GM12878 (cell line): ENCODE measurements at regions not wholly inside any gene's neighbourhood (a gene's known extent, or its start where the extent isn't known, plus 50 kb on each side); places are given as distances from the start of the nearest gene placed in this dataset.

Source experiments
- ATAC-seq: fragments of 200-7000 bp; cut with Tn5 transposase; 3 replicates; pipeline ENCODE4 v1.9.1; 2020; ENCODE audit warnings: mild to moderate bottlenecking, moderate library complexity
- BruUV-seq: library from RNA; stranded (reverse); fragments of 400-500 nt; replicated peaks from 2 replicates; lab custom pipeline; 2021; lab: Mats Ljungman, UMichigan
- CTCF ChIA-PET: fragments of 300-600 bp; sonication (Branson Sonifier 250); formaldehyde crosslinking; extraction: SDS; loops from one replicate; lab custom pipeline; 2021; ENCODE audit warnings: inconsistent platforms; lab: Yijun Ruan, JAX
- POLR2A ChIA-PET: fragments of 350-600 bp; formaldehyde crosslinking; extraction: SDS; loops from one replicate; lab custom pipeline; 2021; ENCODE audit warnings: inconsistent platforms; lab: Charles Lee
- RAD21 ChIA-PET: fragments of 300-600 bp; sonication (Branson Sonifier 250); formaldehyde crosslinking; loops from one replicate; lab custom pipeline; 2023; ENCODE audit warnings: antibody characterized with exemption; ENCODE audit not compliant: unreplicated experiment; lab: Charles Lee
- SMC1A ChIA-PET: fragments of 300-600 bp; sonication (Branson Sonifier 250); formaldehyde crosslinking; loops from one replicate; lab custom pipeline; 2023; ENCODE audit not compliant: unreplicated experiment, uncharacterized antibody; lab: Charles Lee
- DNase-seq: peaks from one replicate; pipeline ENCODE4 v3.0.0-alpha.2; 2011; ENCODE audit warnings: low read depth, low spot score
- FAIRE-seq: peaks from 3 replicates; lab custom pipeline; 2011; peaks lifted over from hg19 to GRCh38; lab: Jason Lieb, UNC
- H2AFZ ChIP-seq: 2 replicates; pipeline ENCODE4 v1.6.0; 2011; ENCODE audit warnings: low read depth, low read length, control low read depth; ENCODE audit not compliant: control insufficient read depth
- H3K27ac ChIP-seq: 2 replicates; pipeline ENCODE4 v1.5.1; 2011; ENCODE audit warnings: control low read depth; ENCODE audit not compliant: control insufficient read depth, insufficient read depth
- H3K27me3 ChIP-seq, 2 experiments: replicated peaks in 1 of 2; 2 replicates each; pipeline versions ENCODE4 v1.6.0 to v1.6.1; 2011; ENCODE audit warnings: low read length in 1 of 2; ENCODE audit not compliant: control insufficient read depth in 2 of 2, insufficient read depth in 2 of 2
- H3K36me3 ChIP-seq, 2 experiments: 2 replicates each; pipeline ENCODE4 v1.5.1; 2011; ENCODE audit warnings: low read length in 1 of 2; ENCODE audit not compliant: control insufficient read depth in 2 of 2, insufficient read depth in 2 of 2
- H3K4me1 ChIP-seq: 2 replicates; pipeline ENCODE4 v1.6.1; 2011; ENCODE audit warnings: mild to moderate bottlenecking, low read length, moderate library complexity, mixed read lengths; ENCODE audit not compliant: control insufficient read depth, insufficient read depth
- H3K4me2 ChIP-seq: 2 replicates; pipeline ENCODE4 v1.6.0; 2011; ENCODE audit warnings: control low read depth; ENCODE audit not compliant: control insufficient read depth, insufficient read depth
- H3K4me3 ChIP-seq: fragments of 200-600 bp; sonication (generic); 2 replicates; pipeline ENCODE4 v1.5.1; 2016
- H3K79me2 ChIP-seq: 2 replicates; pipeline ENCODE4 v1.6.0; 2011; ENCODE audit warnings: low read length; ENCODE audit not compliant: control insufficient read depth, insufficient read depth
- H3K9ac ChIP-seq: 2 replicates; pipeline ENCODE4 v1.8.0; 2011; ENCODE audit warnings: low read length, control low read depth, mixed read lengths; ENCODE audit not compliant: control insufficient read depth, insufficient read depth
- H3K9me3 ChIP-seq: replicated peaks from 3 replicates; pipeline ENCODE4 v1.5.1; 2011; ENCODE audit warnings: mild to moderate bottlenecking, low read length; ENCODE audit not compliant: control insufficient read depth, insufficient read depth
- H4K20me1 ChIP-seq: 2 replicates; pipeline ENCODE4 v1.6.0; 2011; ENCODE audit not compliant: control insufficient read depth, insufficient read depth
- ASH2L ChIP-seq: fragments of 300-600, 200-600 bp; sonication (generic); IDR thresholded peaks from 2 replicates; pipeline ENCODE4 v1.6.1; 2017; ENCODE audit warnings: low read depth, mild to moderate bottlenecking, borderline replicate concordance
- CUX1 ChIP-seq: IDR thresholded peaks from 2 replicates; pipeline ENCODE4 v1.6.1; 2012; ENCODE audit warnings: improper control_type of control experiment, low read depth, low read length; ENCODE audit not compliant: insufficient replicate concordance
- EED ChIP-seq: sonication (generic); IDR thresholded peaks from 2 replicates; pipeline ENCODE4 v1.6.1; 2016; ENCODE audit warnings: antibody characterized with exemption, low read depth
- ETV6 ChIP-seq, 2 experiments: fragments of 450-650 bp in 1 of 2; IDR thresholded peaks in 1 of 2; conservative IDR thresholded peaks in 1 of 2; 2 replicates each; pipeline ENCODE4 v1.6.1; 2014; ENCODE audit warnings: antibody characterized with exemption in 1 of 2, borderline replicate concordance in 1 of 2, low read depth in 1 of 2, mild to moderate bottlenecking in 1 of 2, moderate library complexity in 1 of 2
- HSF1 ChIP-seq: fragments of 150-350 bp; IDR thresholded peaks from 2 replicates; pipeline ENCODE4 v1.6.1; 2014; ENCODE audit warnings: mild to moderate bottlenecking, low read depth, low read length
- MTA3 ChIP-seq: IDR thresholded peaks from 2 replicates; pipeline ENCODE4 v1.6.1; 2012; ENCODE audit warnings: low read length, inconsistent platforms, borderline replicate concordance
- NFXL1 ChIP-seq: fragments of 450-650 bp; IDR thresholded peaks from 2 replicates; pipeline ENCODE4 v1.6.1; 2017; ENCODE audit warnings: antibody characterized with exemption, mild to moderate bottlenecking, borderline replicate concordance
- NR2C1 ChIP-seq: fragments of 450-650 bp; IDR thresholded peaks from 2 replicates; pipeline ENCODE4 v1.6.1; 2017; ENCODE audit warnings: antibody characterized with exemption, mild to moderate bottlenecking, moderate library complexity
- PKNOX1 ChIP-seq: fragments of 450-650 bp; IDR thresholded peaks from 2 replicates; pipeline ENCODE4 v1.6.1; 2016; ENCODE audit warnings: mild to moderate bottlenecking
- RELA ChIP-seq: fragments of 450-650 bp; IDR thresholded peaks from 2 replicates; pipeline ENCODE4 v1.8.0; 2014; ENCODE audit warnings: borderline replicate concordance; ENCODE audit not compliant: partially characterized antibody
- RFX5 ChIP-seq: IDR thresholded peaks from 2 replicates; pipeline ENCODE4 v1.6.1; 2011; ENCODE audit warnings: low read depth, low read length, improper control_type of control experiment
- STAT3 ChIP-seq: IDR thresholded peaks from 2 replicates; pipeline ENCODE4 v1.6.1; 2011; ENCODE audit warnings: low read depth, low read length, improper control_type of control experiment
- TBL1XR1 ChIP-seq: IDR thresholded peaks from 2 replicates; pipeline ENCODE4 v1.6.1; 2012; ENCODE audit warnings: low read depth, low read length, improper control_type of control experiment
- ZBED1 ChIP-seq: IDR thresholded peaks from 2 replicates; pipeline ENCODE4 v1.6.1; 2016; ENCODE audit warnings: borderline replicate concordance
- WGBS: methylation state at CpG from one replicate; pipeline ENCODE4 v1.1.6; 2016; ENCODE audit warnings: low lambda C conversion rate; ENCODE audit not compliant: insufficient replicate concordance, insufficient coverage; ENCODE audit errors: missing lambda C conversion rate; 5-methylcytosine and 5-hydroxymethylcytosine counted together
- in situ Hi-C: fragments of 300-500 bp; cut with MboI; formaldehyde crosslinking; loops from 9 replicates; pipeline ENCODE4 v1.14.3; 2018; ENCODE audit warnings: mixed read lengths
- intact Hi-C: fragments of 100-400 bp; cut with micrococcal nuclease; formaldehyde crosslinking; loops from one replicate; pipeline ENCODE4 v1.14.2; 2022; ENCODE audit not compliant: unreplicated experiment

- intact Hi-C loops = no loop called here
- H3K27me3 ChIP-seq = no peaks in the 10 kb centered on the region
- ATAC-seq (no peak), FAIRE-seq (peak; percentile 23)
- CTCF ChIA-PET = interaction anchor here (0.7 to 1.3 kb wide), 2 partner anchors 26 to 52 kb away, joined by 3 to 4 read pairs; no protein-coding TSS in a partner anchor
- no peaks in the 10 kb centered on the region for H3K9me3 ChIP-seq
- no peak overlapping the region for H2AFZ ChIP-seq
- no peak overlapping the region for H3K9ac ChIP-seq
- H3K36me3 ChIP-seq = no peaks in the 10 kb centered on the region
- TF ChIP-seq CUX1 = no peak
- no peak for TF ChIP-seq RELA
- TF ChIP-seq ETV6 (conservative IDR thresholded peaks at IDR 0.05 in 1 of 2, IDR thresholded peaks at IDR 0.05 in 1 of 2; ENCODE audit: borderline replicate concordance in 1 of 2, low read depth in 1 of 2) = peak in 1 of 2 experiments; percentile 76; a peak in 1 of 4 replicates
- TF ChIP-seq EED = 0 out of 2 replicates have a peak, but pooled peaks have one; percentile 18
- TF ChIP-seq TBL1XR1 = no peak
- TF ChIP-seq PKNOX1 = peak; percentile 84
- no peak for TF ChIP-seq ASH2L
- peak; percentile 37; the same call in 1 of the 2 replicates for TF ChIP-seq NFXL1
- no peak for TF ChIP-seq RFX5
- no peak for TF ChIP-seq ZBED1
- TF ChIP-seq NR2C1 = peak; percentile 3; the same call in 1 of the 2 replicates
- TF ChIP-seq MTA3 = no peak
- no peak for TF ChIP-seq STAT3
- TF ChIP-seq HSF1 = no peak
- TF ChIP-seq, all 136 proteins: peak for 5
- Histone ChIP-seq H3K4me1 (peaks cover 15% of the 10 kb centered on the region), H3K79me2 (peaks cover 4% of the 10 kb centered on the region), H4K20me1 (no peaks in the 10 kb centered on the region), H3K4me3 (no peak overlapping the region), H3K4me2 (no peak overlapping the region), H3K27ac (no peak overlapping the region)
- DNase-seq = no peak
- ChIA-PET RAD21 (interaction anchor here (0.6 to 4.4 kb wide), 6 partner anchors 13 to 85 kb away, joined by 3 to 20 read pairs (median 8); no protein-coding TSS in a partner anchor), SMC1A (interaction anchor here (0.6 to 10.2 kb wide), 9 partner anchors 12 to 62 kb away, joined by 3 to 74 read pairs (median 3); no protein-coding TSS in a partner anchor), POLR2A (interaction anchor here (1.6 kb wide), 1 partner anchor 15 kb away, joined by 8 read pairs; no protein-coding TSS in a partner anchor)
- WGBS = 85% methylated on average over 7 of the region's 7 CpGs
- no TSS peak for BruUV-seq
- in situ Hi-C loops = no loop called here
Observed at GRCh38 chr20:47440857-47441773, 60.6 kb upstream of the NCOA3 start.
